MM.1S (cell line): ENCODE measurements at regions not wholly inside any gene's neighbourhood (a gene's known extent, or its start where the extent isn't known, plus 50 kb on each side); places are given as distances from the start of the nearest gene placed in this dataset.

Source experiments
- DNase-seq: peaks from one replicate; pipeline ENCODE4 v3.0.0-alpha.2; 2015
- H2AFZ ChIP-seq: fragments of 300-600 bp; sonication (generic); 2 replicates; pipeline ENCODE4 v1.6.0; 2016; ENCODE audit warnings: antibody characterized with exemption, low read length
- H3F3A ChIP-seq: fragments of 300-600 bp; sonication (generic); 2 replicates; pipeline ENCODE4 v1.6.1; 2016; ENCODE audit warnings: mild to moderate bottlenecking, antibody characterized with exemption, low read length, moderate library complexity, mixed read lengths; ENCODE audit not compliant: insufficient read depth
- H3K27ac ChIP-seq: fragments of 300-600 bp; sonication (generic); 2 replicates; pipeline ENCODE4 v1.5.1; 2016; ENCODE audit warnings: mild to moderate bottlenecking, low read length
- H3K27me3 ChIP-seq: fragments of 300-600 bp; sonication (generic); replicated peaks from 2 replicates; pipeline ENCODE4 v1.6.0; 2016; ENCODE audit warnings: low read length; ENCODE audit not compliant: insufficient read depth
- H3K36me3 ChIP-seq: fragments of 300-600 bp; sonication (generic); replicated peaks from 2 replicates; pipeline ENCODE4 v1.6.1; 2016; ENCODE audit warnings: mild to moderate bottlenecking, low read length, mixed read lengths; ENCODE audit not compliant: insufficient read depth
- H3K4me1 ChIP-seq: fragments of 300-600 bp; sonication (generic); 2 replicates; pipeline ENCODE4 v1.6.1; 2016; ENCODE audit warnings: low read length, mixed read lengths
- H3K4me2 ChIP-seq: fragments of 300-600 bp; sonication (generic); 2 replicates; pipeline ENCODE4 v1.6.0; 2016; ENCODE audit warnings: low read depth, low read length
- H3K4me3 ChIP-seq: fragments of 300-600 bp; sonication (generic); 2 replicates; pipeline ENCODE4 v1.5.1; 2016; ENCODE audit warnings: low read length, mixed read lengths
- H3K79me2 ChIP-seq: fragments of 300-600 bp; sonication (generic); 2 replicates; pipeline ENCODE4 v1.6.1; 2016; ENCODE audit warnings: mixed run types, low read length, mixed read lengths
- H3K9ac ChIP-seq: fragments of 300-600 bp; sonication (generic); 2 replicates; pipeline ENCODE4 v1.6.1; 2016; ENCODE audit warnings: low read length, mixed read lengths
- H3K9me2 ChIP-seq: fragments of 300-600 bp; sonication (generic); replicated peaks from 2 replicates; pipeline ENCODE4 v1.6.1; 2016; ENCODE audit warnings: mild to moderate bottlenecking, low read length, mixed read lengths; ENCODE audit not compliant: insufficient read depth
- H3K9me3 ChIP-seq: fragments of 300-600 bp; sonication (generic); replicated peaks from 2 replicates; pipeline ENCODE4 v1.6.1; 2016; ENCODE audit warnings: mild to moderate bottlenecking, low read length, mixed read lengths; ENCODE audit not compliant: insufficient read depth
- H4K20me1 ChIP-seq: fragments of 300-600 bp; sonication (generic); 2 replicates; pipeline ENCODE4 v1.6.1; 2016; ENCODE audit warnings: mild to moderate bottlenecking, low read length, moderate library complexity, mixed read lengths; ENCODE audit not compliant: insufficient read depth
- CTCF ChIP-seq: fragments of 300-600 bp; sonication (generic); IDR thresholded peaks from 2 replicates; pipeline ENCODE4 v1.5.1; 2016; ENCODE audit warnings: antibody characterized with exemption, low read length, mixed read lengths
- EZH2 ChIP-seq: fragments of 300-600 bp; sonication (generic); optimal IDR thresholded peaks from 2 replicates; pipeline ENCODE3; 2017; ENCODE audit warnings: low read depth, mild to moderate bottlenecking, antibody characterized with exemption, low read length, mixed read lengths
- EZH2phosphoT487 ChIP-seq: fragments of 300-600 bp; sonication (generic); IDR thresholded peaks from 2 replicates; pipeline ENCODE4 v1.6.1; 2018; ENCODE audit warnings: antibody characterized with exemption, low read length

DNA sequence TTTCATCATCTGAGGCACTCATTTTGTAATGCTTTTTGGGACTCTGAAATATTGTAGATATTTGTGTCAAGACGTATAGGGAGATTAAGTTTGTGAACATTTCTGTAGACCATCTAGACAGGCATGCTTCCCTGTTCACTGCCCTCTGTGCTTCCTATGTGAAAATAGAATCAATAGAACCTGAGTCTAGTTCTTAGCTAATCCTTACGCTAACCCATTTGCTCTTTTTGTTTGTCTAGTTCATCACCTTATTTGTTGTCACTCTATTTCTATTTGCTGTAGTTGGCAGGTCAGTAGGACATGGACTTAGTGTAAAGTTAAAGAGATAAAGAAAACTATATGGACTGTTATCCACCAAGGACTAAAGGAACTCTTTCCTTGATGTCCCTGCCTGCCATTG, 1755.2 kb downstream of the C4orf33 start:
- no peaks in the 10 kb centered on the region for H3K9me3 ChIP-seq
- no peaks in the 10 kb centered on the region for H3F3A ChIP-seq
- DNase-seq = no peak
- no peaks in the 10 kb centered on the region for H3K4me1 ChIP-seq
- H3K4me3 ChIP-seq = no peak overlapping the region
- no peaks in the 10 kb centered on the region for H3K9me2 ChIP-seq
- H4K20me1 ChIP-seq = no peaks in the 10 kb centered on the region
- no peak overlapping the region for H3K27ac ChIP-seq
- no peak overlapping the region for H3K9ac ChIP-seq
- H3K4me2 ChIP-seq = no peak overlapping the region
- no peaks in the 10 kb centered on the region for H3K36me3 ChIP-seq
- no peaks in the 10 kb centered on the region for H3K27me3 ChIP-seq
- H3K79me2 ChIP-seq = no peaks in the 10 kb centered on the region
- no peak overlapping the region for H2AFZ ChIP-seq
- TF ChIP-seq CTCF = no peak
- TF ChIP-seq EZH2phosphoT487 = no peak
- TF ChIP-seq EZH2 = no peak

GRCh38 chr4:130851932-130852331, 1756.0 kb downstream of the C4orf33 start:
- no peak overlapping the region for H3K27ac ChIP-seq

GRCh38 chr4:130855533-130855932, 1759.6 kb downstream of the C4orf33 start:
- TF ChIP-seq EZH2 = no peak
- TF ChIP-seq EZH2phosphoT487 = no peak
- no peak for TF ChIP-seq CTCF
- Histone ChIP-seq H3K36me3 (no peaks in the 10 kb centered on the region), H3K9ac (no peak overlapping the region)

More at GRCh38 chr4:130851932-130852331, 1756.0 kb downstream of the C4orf33 start:
- DNase-seq = no peak
- Histone ChIP-seq H4K20me1 (no peaks in the 10 kb centered on the region), H3K9ac (no peak overlapping the region), H3K4me1 (no peaks in the 10 kb centered on the region), H3K27me3 (no peaks in the 10 kb centered on the region), H3K9me3 (no peaks in the 10 kb centered on the region), H3K4me2 (no peak overlapping the region), H3F3A (no peaks in the 10 kb centered on the region), H3K4me3 (no peak overlapping the region), H3K36me3 (no peaks in the 10 kb centered on the region), H3K79me2 (no peaks in the 10 kb centered on the region), H3K9me2 (no peaks in the 10 kb centered on the region), H2AFZ (no peak overlapping the region)
- no peak for TF ChIP-seq EZH2
- no peak for TF ChIP-seq EZH2phosphoT487
- TF ChIP-seq CTCF = no peak

More at GRCh38 chr4:130855533-130855932, 1759.6 kb downstream of the C4orf33 start:
- no peak overlapping the region for H3K27ac ChIP-seq
- no peaks in the 10 kb centered on the region for H3K4me1 ChIP-seq
- H2AFZ ChIP-seq = no peak overlapping the region
- H3K9me3 ChIP-seq = no peaks in the 10 kb centered on the region
- DNase-seq = no peak
- H3K9me2 ChIP-seq = no peaks in the 10 kb centered on the region
- H3K79me2 ChIP-seq = no peaks in the 10 kb centered on the region
- no peaks in the 10 kb centered on the region for H4K20me1 ChIP-seq
- H3K4me3 ChIP-seq = no peak overlapping the region
- no peaks in the 10 kb centered on the region for H3F3A ChIP-seq
- no peaks in the 10 kb centered on the region for H3K27me3 ChIP-seq
- no peak overlapping the region for H3K4me2 ChIP-seq
